Lower leg skin (tissue), 4 donors: ENCODE measurements at regions not wholly inside any gene's neighbourhood (a gene's known extent, or its start where the extent isn't known, plus 50 kb on each side); places are given as distances from the start of the nearest gene placed in this dataset.
"Not testable (repeated sequence)": the region's sequence is repeated elsewhere in the genome, so short reads cannot be mapped to it uniquely, and the experiment has no call there.

ENCODE experiments used
- DNase-seq, 2 donors: peaks; one replicate each; pipeline ENCODE4 v3.0.0-alpha.2; 2019; ENCODE audit warnings: low spot score in 2 of 2
- H3K4me3 ChIP-seq: fragments of 200-600 bp; sonication (generic); 2 replicates; pipeline ENCODE4 v1.5.1; 2017; ENCODE audit warnings: mild to moderate bottlenecking, low read depth; ENCODE audit not compliant: poor library complexity, severe bottlenecking
- CTCF ChIP-seq, 3 donors: fragments of 450-650 bp; IDR thresholded peaks; one replicate each; pipeline ENCODE4 v1.5.1; 2016; ENCODE audit warnings: antibody characterized with exemption in 3 of 3, mild to moderate bottlenecking in 3 of 3, moderate library complexity in 2 of 3
- POLR2A ChIP-seq, 2 donors: fragments of 450-650 bp; IDR thresholded peaks; one replicate each; pipeline ENCODE4 v1.6.1; 2016 to 2017; ENCODE audit warnings: antibody characterized with exemption in 2 of 2, mild to moderate bottlenecking in 1 of 2, moderate library complexity in 1 of 2
- WGBS, 2 donors: methylation state at CpG; one replicate each; pipeline ENCODE4 v1.1.5; 2018; 5-methylcytosine and 5-hydroxymethylcytosine counted together
- intact Hi-C: fragments of 100-400 bp; cut with DNase I; formaldehyde crosslinking; loops from one replicate; pipeline ENCODE4 v1.15.0; 2023; ENCODE audit warnings: low total_unique reads

GRCh38 chr4:10239982-10240654, 123.5 kb upstream of the WDR1 start:
- intact Hi-C loops = no loop called here
- DNase-seq = no peak
- 77 to 86% methylated on average over 7 of the region's 7 CpGs for WGBS, 2 donors

GRCh38 chr4:10237131-10237530, 120.5 kb upstream of the WDR1 start:
- WGBS, 2 donors = 57 to 75% methylated on average over 1 of the region's 1 CpG
- no peak overlapping the region for H3K4me3 ChIP-seq
- TF ChIP-seq POLR2A (IDR thresholded peaks at IDR 0.05) = no peak
- no peak for TF ChIP-seq CTCF (IDR thresholded peaks at IDR 0.05)
- intact Hi-C loops = no loop called here
- DNase-seq = no peak

More at GRCh38 chr4:10239982-10240654, 123.5 kb upstream of the WDR1 start:
- H3K4me3 ChIP-seq = no peak overlapping the region
- TF ChIP-seq POLR2A (IDR thresholded peaks at IDR 0.05) (no peak), CTCF (IDR thresholded peaks at IDR 0.05) (no peak)

- H3K4me3 ChIP-seq = no peak overlapping the region
- 67 to 68% methylated on average over 4 of the region's 4 CpGs for WGBS, 2 donors
- TF ChIP-seq POLR2A (IDR thresholded peaks at IDR 0.05) (no peak), CTCF (IDR thresholded peaks at IDR 0.05) (no peak)
- intact Hi-C loops = no loop called here
- no peak for DNase-seq
Measured at GRCh38 chr4:10232114-10232513, 115.5 kb upstream of the WDR1 start.

GRCh38 chr4:10226756-10227155, 110.2 kb upstream of the WDR1 start:
- intact Hi-C loops = no loop called here
- no peak for DNase-seq
- 44 to 46% methylated on average over 3 of the region's 3 CpGs for WGBS, 2 donors
- TF ChIP-seq POLR2A (IDR thresholded peaks at IDR 0.05) = no peak
- no peak for TF ChIP-seq CTCF (IDR thresholded peaks at IDR 0.05)
- H3K4me3 ChIP-seq = no peak overlapping the region

GRCh38 chr4:10225096-10225495, 108.5 kb upstream of the WDR1 start:
- intact Hi-C loops = no loop called here
- H3K4me3 ChIP-seq = no peak overlapping the region
- no peak for TF ChIP-seq POLR2A (IDR thresholded peaks at IDR 0.05)
- no peak for TF ChIP-seq CTCF (IDR thresholded peaks at IDR 0.05)
- DNase-seq = no peak

- no peak for DNase-seq
- 87 to 91% methylated on average over 3 of the region's 3 CpGs for WGBS, 2 donors
- no peak overlapping the region for H3K4me3 ChIP-seq
- intact Hi-C loops = no loop called here
- TF ChIP-seq CTCF (IDR thresholded peaks at IDR 0.05) (no peak), POLR2A (IDR thresholded peaks at IDR 0.05) (no peak)
Measured at GRCh38 chr4:10223782-10224181, 107.2 kb upstream of the WDR1 start.

GRCh38 chr4:10213481-10213880, 96.9 kb upstream of the WDR1 start:
- DNase-seq, intact Hi-C loops, H3K4me3 ChIP-seq: not testable (repeated sequence)
- WGBS, 2 donors = 72 to 91% methylated on average over 3 of the region's 3 CpGs
